HepG2 (cell line): ENCODE measurements at regions not wholly inside any gene's neighbourhood (a gene's known extent, or its start where the extent isn't known, plus 50 kb on each side); places are given as distances from the start of the nearest gene placed in this dataset.

ENCODE experiments used
- ATAC-seq: fragments of 200-7000 bp; cut with Tn5 transposase; 3 replicates; pipeline ENCODE4 v1.9.1; 2020; ENCODE audit warnings: mild to moderate bottlenecking, moderate library complexity
- BruUV-seq: library from RNA; stranded (reverse); fragments of 400-500 nt; replicated peaks from 2 replicates; lab custom pipeline; 2021; lab: Mats Ljungman, UMichigan
- CTCF ChIA-PET: fragments of 300-600 bp; formaldehyde crosslinking; extraction: SDS; loops from one replicate; lab custom pipeline; 2021; ENCODE audit warnings: low total read pairs, inconsistent platforms, low intra/inter-chr PET ratio; lab: Yijun Ruan, JAX
- POLR2A ChIA-PET: fragments of 350-600 bp; sonication (Branson Sonifier 250); formaldehyde crosslinking; loops from one replicate; lab custom pipeline; 2020; ENCODE audit warnings: antibody characterized with exemption, inconsistent platforms; lab: Yijun Ruan, JAX
- DNase-seq: peaks from one replicate; pipeline ENCODE4 v3.0.0-alpha.2; 2015; ENCODE audit warnings: low spot score
- FAIRE-seq: peaks from 3 replicates; lab custom pipeline; 2011; peaks lifted over from hg19 to GRCh38; lab: Jason Lieb, UNC
- H2AFZ ChIP-seq: one replicate; pipeline ENCODE4 v1.6.1; 2011; ENCODE audit warnings: low read length, inconsistent platforms
- H3K27ac ChIP-seq: fragments of 300-600 bp; 3 replicates; pipeline ENCODE4 v1.8.0; 2011; ENCODE audit warnings: mixed run types, mild to moderate bottlenecking, mixed read lengths, low read length, inconsistent platforms; ENCODE audit not compliant: insufficient read depth; ENCODE audit errors: extremely low read length
- H3K27me3 ChIP-seq, 2 experiments: fragments of 200-600 bp in 1 of 2; 2 replicates in 1 of 2; 3 replicates in 1 of 2; pipeline versions ENCODE4 v1.6.0 to v1.8.0; 2011; ENCODE audit warnings: low read length in 2 of 2, mild to moderate bottlenecking in 2 of 2, moderate library complexity in 2 of 2, inconsistent platforms in 1 of 2; ENCODE audit not compliant: insufficient read depth in 2 of 2, control insufficient read depth in 1 of 2
- H3K36me3 ChIP-seq, 2 experiments: fragments of 200-600 bp in 1 of 2; replicated peaks in 1 of 2; 2 replicates in 1 of 2; 3 replicates in 1 of 2; pipeline versions ENCODE4 v1.5.1 to v1.8.0; 2011; ENCODE audit warnings: low read length in 2 of 2, inconsistent platforms in 1 of 2; ENCODE audit not compliant: insufficient read depth in 2 of 2, control insufficient read depth in 1 of 2
- H3K4me1 ChIP-seq: 2 replicates; pipeline ENCODE4 v1.5.1; 2012; ENCODE audit warnings: low read length, inconsistent platforms; ENCODE audit not compliant: insufficient read depth
- H3K4me2 ChIP-seq: 2 replicates; pipeline ENCODE4 v1.6.0; 2011; ENCODE audit warnings: low read depth, low read length, inconsistent platforms
- H3K4me3 ChIP-seq, 3 experiments: fragments of 200-600 bp in 1 of 3; sonication (generic), shearing (Covaris generic) in 1 of 3; replicated peaks in 1 of 3; 2 replicates each; pipeline ENCODE4 v1.5.1; 2011 to 2016; ENCODE audit warnings: low read length in 3 of 3, inconsistent platforms in 2 of 3, low read depth in 2 of 3, mild to moderate bottlenecking in 2 of 3, control low read depth in 1 of 3, mixed read lengths in 1 of 3; ENCODE audit not compliant: insufficient read depth in 1 of 3
- H3K79me2 ChIP-seq: one replicate; pipeline ENCODE4 v1.6.1; 2011; ENCODE audit warnings: low read length, inconsistent platforms; ENCODE audit not compliant: insufficient read depth
- H3K9ac ChIP-seq: 2 replicates; pipeline ENCODE4 v1.6.0; 2011; ENCODE audit warnings: mild to moderate bottlenecking, low read depth, low read length, inconsistent platforms; ENCODE audit not compliant: insufficient read depth
- H3K9me3 ChIP-seq: 2 replicates; pipeline ENCODE4 v1.5.1; 2012; ENCODE audit warnings: mild to moderate bottlenecking, low read length
- H4K20me1 ChIP-seq: 2 replicates; pipeline ENCODE4 v1.6.0; 2011; ENCODE audit warnings: inconsistent platforms, mild to moderate bottlenecking, low read length, moderate library complexity; ENCODE audit not compliant: insufficient read depth
- ATRX ChIP-seq: sonication (generic); formaldehyde crosslinking; IDR thresholded peaks from 2 replicates; pipeline ENCODE4 v1.4.0; 2020; ENCODE audit warnings: missing genetic modification reagents, borderline replicate concordance
- FOSL2 ChIP-seq: sonication (generic); formaldehyde crosslinking; IDR thresholded peaks from 2 replicates; pipeline ENCODE4 v1.4.0; 2020; ENCODE audit warnings: missing genetic modification reagents
- KLF12 ChIP-seq: sonication (generic); formaldehyde crosslinking; IDR thresholded peaks from 2 replicates; pipeline ENCODE4 v1.4.0; 2020; ENCODE audit warnings: missing genetic modification reagents, borderline replicate concordance
- MAFK ChIP-seq, 2 experiments: IDR thresholded peaks in 1 of 2; conservative IDR thresholded peaks in 1 of 2; 2 replicates each; pipeline ENCODE4 v1.6.1; 2011; ENCODE audit warnings: improper control_type of control experiment in 2 of 2, low read length in 2 of 2
- NFIC ChIP-seq: IDR thresholded peaks from 2 replicates; pipeline ENCODE4 v1.6.1; 2012; ENCODE audit warnings: mild to moderate bottlenecking, low read length, inconsistent platforms
- NR2F6 ChIP-seq, 2 experiments: IDR thresholded peaks; 2 replicates each; pipeline ENCODE4 v1.6.1; 2016; ENCODE audit warnings: antibody characterized with exemption in 1 of 2, mild to moderate bottlenecking in 1 of 2
- POLR2A ChIP-seq, 2 experiments: IDR thresholded peaks; 2 replicates each; pipeline ENCODE4 v1.6.1; 2011; ENCODE audit warnings: low read depth in 2 of 2, low read length in 2 of 2, mild to moderate bottlenecking in 1 of 2, moderate library complexity in 1 of 2; ENCODE audit not compliant: insufficient read depth in 1 of 2
- SMAD3 ChIP-seq: sonication (generic); formaldehyde crosslinking; IDR thresholded peaks from 2 replicates; pipeline ENCODE4 v1.4.0; 2020; ENCODE audit warnings: missing genetic modification reagents
- ZNF10 ChIP-seq: sonication (generic); formaldehyde crosslinking; IDR thresholded peaks from 2 replicates; pipeline ENCODE4 v1.4.0; 2020; ENCODE audit warnings: mild to moderate bottlenecking, low read depth, missing genetic modification reagents, borderline replicate concordance
- ZNF17 ChIP-seq: sonication (generic); formaldehyde crosslinking; IDR thresholded peaks from 2 replicates; pipeline ENCODE4 v1.5.0; 2020; ENCODE audit warnings: mild to moderate bottlenecking, missing genetic modification reagents
- ZNF441 ChIP-seq: sonication (generic); formaldehyde crosslinking; IDR thresholded peaks from 2 replicates; pipeline ENCODE4 v1.7.0; 2021; ENCODE audit warnings: missing genetic modification reagents, borderline replicate concordance
- WGBS: methylation state at CpG from one replicate; pipeline ENCODE4 v1.1.6; 2017; ENCODE audit warnings: low lambda C conversion rate; 5-methylcytosine and 5-hydroxymethylcytosine counted together
- in situ Hi-C: cut with HindIII; loops from 2 replicates; pipeline ENCODE4 v1.10.0; 2017; ENCODE audit warnings: low pct_unique_long_range_greater_than_20kb; ENCODE audit not compliant: extremely low pct_ligation_motif_present
- intact Hi-C: fragments of 100-400 bp; cut with micrococcal nuclease; formaldehyde crosslinking; loops from one replicate; pipeline ENCODE4 v1.10.0; 2022; ENCODE audit not compliant: unreplicated experiment
- TF ChIP-seq, protein P1 (sequence below): sonication (generic); formaldehyde crosslinking; IDR thresholded peaks from 2 replicates; pipeline ENCODE4 v1.8.0; 2023; ENCODE audit warnings: mild to moderate bottlenecking, missing genetic modification reagents
- TF ChIP-seq, protein P2 (sequence below): sonication (generic); formaldehyde crosslinking; IDR thresholded peaks from 2 replicates; pipeline ENCODE4 v1.8.0; 2022; ENCODE audit warnings: mild to moderate bottlenecking, missing genetic modification reagents, moderate library complexity

DNA sequence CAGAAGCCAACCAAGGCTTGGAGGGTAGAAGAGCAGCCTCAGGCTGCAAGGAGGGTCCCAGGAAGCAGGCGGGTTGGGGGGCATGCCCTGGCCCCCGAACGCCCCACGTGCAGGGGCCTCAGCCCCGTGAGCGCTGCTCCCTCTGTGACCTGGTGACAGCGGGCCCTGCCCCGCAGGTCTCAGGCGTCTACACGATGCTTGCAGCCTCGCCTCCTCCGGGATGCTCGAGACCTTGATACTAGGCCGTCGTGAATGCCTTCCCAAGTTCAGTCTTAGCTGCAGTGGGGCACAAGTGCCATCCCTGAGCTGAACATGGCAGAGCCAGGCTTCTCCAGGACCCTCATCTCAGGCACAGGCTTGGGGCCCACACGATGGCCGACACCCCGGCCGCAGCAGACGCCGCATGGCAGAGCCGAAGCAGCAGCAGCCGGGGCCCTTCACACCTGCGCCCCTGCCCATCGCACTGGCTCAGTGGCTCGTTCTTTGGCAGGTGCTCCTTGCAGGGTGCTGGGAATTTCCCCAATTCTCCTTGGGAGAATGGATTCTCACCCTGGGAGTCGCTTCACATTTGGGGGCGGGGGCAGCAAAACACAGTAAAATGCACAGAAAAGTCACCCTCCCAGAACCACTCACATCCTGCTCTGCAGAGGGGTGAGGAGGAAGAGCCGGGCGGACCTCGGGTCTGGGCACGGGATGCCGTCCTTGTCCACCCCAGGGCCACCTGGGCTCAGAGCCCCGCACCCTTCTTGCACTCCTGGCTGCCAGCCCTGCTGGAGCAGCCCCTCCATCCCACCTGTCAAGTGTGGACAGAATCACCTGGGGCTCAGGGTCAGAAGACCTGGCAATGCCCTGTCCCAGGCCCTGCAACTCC lies 161.8 kb downstream of the DLL1 start (continued):
- TF ChIP-seq NR2F6 (IDR thresholded peaks at IDR 0.05) (no peak), NR2F6 (CRISPR knock-in tag; IDR thresholded peaks at IDR 0.05) (no peak), NFIC (no peak), POLR2A (IDR thresholded peaks at IDR 0.05; ENCODE audit: insufficient read depth in 1 of 2, low read depth in 2 of 2, low read length in 2 of 2) (no peak), ZNF441 (CRISPR knock-in tag) (no peak), ZNF10 (CRISPR knock-in tag) (no peak)
- TF ChIP-seq, protein P1, sequence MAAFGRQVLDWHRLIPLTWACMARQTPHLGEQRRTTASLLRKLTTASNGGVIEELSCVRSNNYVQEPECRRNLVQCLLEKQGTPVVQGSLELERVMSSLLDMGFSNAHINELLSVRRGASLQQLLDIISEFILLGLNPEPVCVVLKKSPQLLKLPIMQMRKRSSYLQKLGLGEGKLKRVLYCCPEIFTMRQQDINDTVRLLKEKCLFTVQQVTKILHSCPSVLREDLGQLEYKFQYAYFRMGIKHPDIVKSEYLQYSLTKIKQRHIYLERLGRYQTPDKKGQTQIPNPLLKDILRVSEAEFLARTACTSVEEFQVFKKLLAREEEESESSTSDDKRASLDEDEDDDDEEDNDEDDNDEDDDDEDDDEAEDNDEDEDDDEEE: no peak
- TF ChIP-seq, all 625 proteins: peak for 0

DNA sequence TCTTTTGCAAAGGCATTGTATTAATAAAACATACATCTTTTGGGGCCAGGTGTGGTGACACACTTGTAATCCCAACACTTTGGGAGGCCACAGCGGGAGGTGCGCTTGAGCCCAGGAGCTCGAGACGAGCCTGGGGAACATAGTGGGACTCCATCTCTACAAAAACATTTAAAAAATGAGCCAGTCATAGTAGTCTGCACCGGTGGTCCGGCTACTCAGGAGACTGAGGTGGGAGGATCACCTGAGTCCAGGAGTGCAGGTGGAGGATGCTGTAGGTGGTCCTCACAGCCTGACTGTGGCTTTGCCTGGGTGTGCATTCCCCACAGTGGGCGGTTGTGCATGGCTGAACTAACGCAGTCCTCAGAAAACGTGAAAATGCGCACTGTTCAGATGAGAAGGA lies 162.5 kb downstream of the DLL1 start:
- FAIRE-seq (no peak), ATAC-seq (no peak), DNase-seq (no peak)
- TF ChIP-seq, protein P2, sequence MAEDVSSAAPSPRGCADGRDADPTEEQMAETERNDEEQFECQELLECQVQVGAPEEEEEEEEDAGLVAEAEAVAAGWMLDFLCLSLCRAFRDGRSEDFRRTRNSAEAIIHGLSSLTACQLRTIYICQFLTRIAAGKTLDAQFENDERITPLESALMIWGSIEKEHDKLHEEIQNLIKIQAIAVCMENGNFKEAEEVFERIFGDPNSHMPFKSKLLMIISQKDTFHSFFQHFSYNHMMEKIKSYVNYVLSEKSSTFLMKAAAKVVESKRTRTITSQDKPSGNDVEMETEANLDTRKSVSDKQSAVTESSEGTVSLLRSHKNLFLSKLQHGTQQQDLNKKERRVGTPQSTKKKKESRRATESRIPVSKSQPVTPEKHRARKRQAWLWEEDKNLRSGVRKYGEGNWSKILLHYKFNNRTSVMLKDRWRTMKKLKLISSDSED: no peak
- no peak for TF ChIP-seq ZNF17 (CRISPR knock-in tag)
- TF ChIP-seq SMAD3 (CRISPR knock-in tag): no peak
- no peak for TF ChIP-seq FOSL2 (CRISPR knock-in tag)
- TF ChIP-seq ATRX (CRISPR knock-in tag): no peak
- no peak for TF ChIP-seq KLF12 (CRISPR knock-in tag)
- TF ChIP-seq MAFK (conservative IDR thresholded peaks at IDR 0.05 in 1 of 2, IDR thresholded peaks at IDR 0.05 in 1 of 2; ENCODE audit: low read length in 2 of 2): no peak
- Histone ChIP-seq H3K27me3 (peaks cover 17 to 81% of the 10 kb centered on the region in 2 experiments), H3K4me1 (no peaks in the 10 kb centered on the region), H2AFZ (no peak overlapping the region), H3K4me2 (no peak overlapping the region), H3K4me3 (no peak overlapping the region), H3K9ac (no peak overlapping the region), H4K20me1 (no peaks in the 10 kb centered on the region), H3K9me3 (no peaks in the 10 kb centered on the region), H3K79me2 (no peaks in the 10 kb centered on the region), H3K36me3 (no peaks in the 10 kb centered on the region), H3K27ac (no peak overlapping the region)
- in situ Hi-C loops: no loop called here
- ChIA-PET CTCF (no interaction called here), POLR2A (no interaction called here)
- intact Hi-C loops: no loop called here
- WGBS: 17% methylated on average over 10 of the region's 10 CpGs
- BruUV-seq: no TSS peak
